ENCODE measurements at regions not wholly inside any gene's neighbourhood (a gene's known extent, or its start where the extent isn't known, plus 50 kb on each side); places are given as distances from the start of the nearest gene placed in this dataset.

DNA sequence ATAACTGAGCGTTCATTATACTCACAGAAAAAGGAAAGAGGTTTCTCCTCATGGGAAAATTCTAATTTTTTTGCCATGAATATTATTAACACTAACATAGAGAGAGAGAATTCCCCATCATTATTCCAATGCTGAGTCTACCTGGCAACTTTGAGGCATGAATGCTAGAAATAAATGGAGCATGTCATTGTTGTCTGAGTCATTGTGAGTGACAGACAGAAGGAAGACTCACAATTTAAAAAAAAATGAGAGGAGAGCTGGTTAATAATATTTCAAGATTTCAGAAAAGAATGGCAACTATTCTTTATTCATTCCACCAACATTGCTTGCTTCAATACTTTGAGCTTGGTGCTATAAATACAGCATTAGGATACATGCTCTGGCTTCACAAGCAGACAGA is 170.4 kb upstream of the HS3ST1 start:
- TF ChIP-seq, protein P1, sequence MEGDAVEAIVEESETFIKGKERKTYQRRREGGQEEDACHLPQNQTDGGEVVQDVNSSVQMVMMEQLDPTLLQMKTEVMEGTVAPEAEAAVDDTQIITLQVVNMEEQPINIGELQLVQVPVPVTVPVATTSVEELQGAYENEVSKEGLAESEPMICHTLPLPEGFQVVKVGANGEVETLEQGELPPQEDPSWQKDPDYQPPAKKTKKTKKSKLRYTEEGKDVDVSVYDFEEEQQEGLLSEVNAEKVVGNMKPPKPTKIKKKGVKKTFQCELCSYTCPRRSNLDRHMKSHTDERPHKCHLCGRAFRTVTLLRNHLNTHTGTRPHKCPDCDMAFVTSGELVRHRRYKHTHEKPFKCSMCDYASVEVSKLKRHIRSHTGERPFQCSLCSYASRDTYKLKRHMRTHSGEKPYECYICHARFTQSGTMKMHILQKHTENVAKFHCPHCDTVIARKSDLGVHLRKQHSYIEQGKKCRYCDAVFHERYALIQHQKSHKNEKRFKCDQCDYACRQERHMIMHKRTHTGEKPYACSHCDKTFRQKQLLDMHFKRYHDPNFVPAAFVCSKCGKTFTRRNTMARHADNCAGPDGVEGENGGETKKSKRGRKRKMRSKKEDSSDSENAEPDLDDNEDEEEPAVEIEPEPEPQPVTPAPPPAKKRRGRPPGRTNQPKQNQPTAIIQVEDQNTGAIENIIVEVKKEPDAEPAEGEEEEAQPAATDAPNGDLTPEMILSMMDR (conservative IDR thresholded peaks at IDR 0.05; ENCODE audit: low read depth in 2 of 2): no peak
- no peak for TF ChIP-seq POLR2AphosphoS5 (IDR thresholded peaks at IDR 0.05; ENCODE audit: low read depth)
- TF ChIP-seq EZH2phosphoT487 (IDR thresholded peaks at IDR 0.05; ENCODE audit: unreplicated experiment): no peak
- no peak for TF ChIP-seq JUNB (IDR thresholded peaks at IDR 0.05; ENCODE audit: unreplicated experiment)
- TF ChIP-seq ZNF331 (CRISPR knock-in tag; IDR thresholded peaks at IDR 0.05; ENCODE audit: low read depth): no peak
- no peak for TF ChIP-seq EZH2 (IDR thresholded peaks at IDR 0.05; ENCODE audit: low read depth, unreplicated experiment)
- TF ChIP-seq, protein P2, sequence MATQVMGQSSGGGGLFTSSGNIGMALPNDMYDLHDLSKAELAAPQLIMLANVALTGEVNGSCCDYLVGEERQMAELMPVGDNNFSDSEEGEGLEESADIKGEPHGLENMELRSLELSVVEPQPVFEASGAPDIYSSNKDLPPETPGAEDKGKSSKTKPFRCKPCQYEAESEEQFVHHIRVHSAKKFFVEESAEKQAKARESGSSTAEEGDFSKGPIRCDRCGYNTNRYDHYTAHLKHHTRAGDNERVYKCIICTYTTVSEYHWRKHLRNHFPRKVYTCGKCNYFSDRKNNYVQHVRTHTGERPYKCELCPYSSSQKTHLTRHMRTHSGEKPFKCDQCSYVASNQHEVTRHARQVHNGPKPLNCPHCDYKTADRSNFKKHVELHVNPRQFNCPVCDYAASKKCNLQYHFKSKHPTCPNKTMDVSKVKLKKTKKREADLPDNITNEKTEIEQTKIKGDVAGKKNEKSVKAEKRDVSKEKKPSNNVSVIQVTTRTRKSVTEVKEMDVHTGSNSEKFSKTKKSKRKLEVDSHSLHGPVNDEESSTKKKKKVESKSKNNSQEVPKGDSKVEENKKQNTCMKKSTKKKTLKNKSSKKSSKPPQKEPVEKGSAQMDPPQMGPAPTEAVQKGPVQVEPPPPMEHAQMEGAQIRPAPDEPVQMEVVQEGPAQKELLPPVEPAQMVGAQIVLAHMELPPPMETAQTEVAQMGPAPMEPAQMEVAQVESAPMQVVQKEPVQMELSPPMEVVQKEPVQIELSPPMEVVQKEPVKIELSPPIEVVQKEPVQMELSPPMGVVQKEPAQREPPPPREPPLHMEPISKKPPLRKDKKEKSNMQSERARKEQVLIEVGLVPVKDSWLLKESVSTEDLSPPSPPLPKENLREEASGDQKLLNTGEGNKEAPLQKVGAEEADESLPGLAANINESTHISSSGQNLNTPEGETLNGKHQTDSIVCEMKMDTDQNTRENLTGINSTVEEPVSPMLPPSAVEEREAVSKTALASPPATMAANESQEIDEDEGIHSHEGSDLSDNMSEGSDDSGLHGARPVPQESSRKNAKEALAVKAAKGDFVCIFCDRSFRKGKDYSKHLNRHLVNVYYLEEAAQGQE (IDR thresholded peaks at IDR 0.05; ENCODE audit: unreplicated experiment): no peak
- TF ChIP-seq CREB1 (CRISPR knock-in tag; IDR thresholded peaks at IDR 0.05; ENCODE audit: low read depth): no peak
- no peak for TF ChIP-seq NANOG (IDR thresholded peaks at IDR 0.05; ENCODE audit: borderline replicate concordance)
- no peak for TF ChIP-seq STAT1 (IDR thresholded peaks at IDR 0.05; ENCODE audit: unreplicated experiment)
- TF ChIP-seq, protein P3, sequence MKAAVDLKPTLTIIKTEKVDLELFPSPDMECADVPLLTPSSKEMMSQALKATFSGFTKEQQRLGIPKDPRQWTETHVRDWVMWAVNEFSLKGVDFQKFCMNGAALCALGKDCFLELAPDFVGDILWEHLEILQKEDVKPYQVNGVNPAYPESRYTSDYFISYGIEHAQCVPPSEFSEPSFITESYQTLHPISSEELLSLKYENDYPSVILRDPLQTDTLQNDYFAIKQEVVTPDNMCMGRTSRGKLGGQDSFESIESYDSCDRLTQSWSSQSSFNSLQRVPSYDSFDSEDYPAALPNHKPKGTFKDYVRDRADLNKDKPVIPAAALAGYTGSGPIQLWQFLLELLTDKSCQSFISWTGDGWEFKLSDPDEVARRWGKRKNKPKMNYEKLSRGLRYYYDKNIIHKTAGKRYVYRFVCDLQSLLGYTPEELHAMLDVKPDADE (IDR thresholded peaks at IDR 0.05): no peak
- TF ChIP-seq, protein P4, sequence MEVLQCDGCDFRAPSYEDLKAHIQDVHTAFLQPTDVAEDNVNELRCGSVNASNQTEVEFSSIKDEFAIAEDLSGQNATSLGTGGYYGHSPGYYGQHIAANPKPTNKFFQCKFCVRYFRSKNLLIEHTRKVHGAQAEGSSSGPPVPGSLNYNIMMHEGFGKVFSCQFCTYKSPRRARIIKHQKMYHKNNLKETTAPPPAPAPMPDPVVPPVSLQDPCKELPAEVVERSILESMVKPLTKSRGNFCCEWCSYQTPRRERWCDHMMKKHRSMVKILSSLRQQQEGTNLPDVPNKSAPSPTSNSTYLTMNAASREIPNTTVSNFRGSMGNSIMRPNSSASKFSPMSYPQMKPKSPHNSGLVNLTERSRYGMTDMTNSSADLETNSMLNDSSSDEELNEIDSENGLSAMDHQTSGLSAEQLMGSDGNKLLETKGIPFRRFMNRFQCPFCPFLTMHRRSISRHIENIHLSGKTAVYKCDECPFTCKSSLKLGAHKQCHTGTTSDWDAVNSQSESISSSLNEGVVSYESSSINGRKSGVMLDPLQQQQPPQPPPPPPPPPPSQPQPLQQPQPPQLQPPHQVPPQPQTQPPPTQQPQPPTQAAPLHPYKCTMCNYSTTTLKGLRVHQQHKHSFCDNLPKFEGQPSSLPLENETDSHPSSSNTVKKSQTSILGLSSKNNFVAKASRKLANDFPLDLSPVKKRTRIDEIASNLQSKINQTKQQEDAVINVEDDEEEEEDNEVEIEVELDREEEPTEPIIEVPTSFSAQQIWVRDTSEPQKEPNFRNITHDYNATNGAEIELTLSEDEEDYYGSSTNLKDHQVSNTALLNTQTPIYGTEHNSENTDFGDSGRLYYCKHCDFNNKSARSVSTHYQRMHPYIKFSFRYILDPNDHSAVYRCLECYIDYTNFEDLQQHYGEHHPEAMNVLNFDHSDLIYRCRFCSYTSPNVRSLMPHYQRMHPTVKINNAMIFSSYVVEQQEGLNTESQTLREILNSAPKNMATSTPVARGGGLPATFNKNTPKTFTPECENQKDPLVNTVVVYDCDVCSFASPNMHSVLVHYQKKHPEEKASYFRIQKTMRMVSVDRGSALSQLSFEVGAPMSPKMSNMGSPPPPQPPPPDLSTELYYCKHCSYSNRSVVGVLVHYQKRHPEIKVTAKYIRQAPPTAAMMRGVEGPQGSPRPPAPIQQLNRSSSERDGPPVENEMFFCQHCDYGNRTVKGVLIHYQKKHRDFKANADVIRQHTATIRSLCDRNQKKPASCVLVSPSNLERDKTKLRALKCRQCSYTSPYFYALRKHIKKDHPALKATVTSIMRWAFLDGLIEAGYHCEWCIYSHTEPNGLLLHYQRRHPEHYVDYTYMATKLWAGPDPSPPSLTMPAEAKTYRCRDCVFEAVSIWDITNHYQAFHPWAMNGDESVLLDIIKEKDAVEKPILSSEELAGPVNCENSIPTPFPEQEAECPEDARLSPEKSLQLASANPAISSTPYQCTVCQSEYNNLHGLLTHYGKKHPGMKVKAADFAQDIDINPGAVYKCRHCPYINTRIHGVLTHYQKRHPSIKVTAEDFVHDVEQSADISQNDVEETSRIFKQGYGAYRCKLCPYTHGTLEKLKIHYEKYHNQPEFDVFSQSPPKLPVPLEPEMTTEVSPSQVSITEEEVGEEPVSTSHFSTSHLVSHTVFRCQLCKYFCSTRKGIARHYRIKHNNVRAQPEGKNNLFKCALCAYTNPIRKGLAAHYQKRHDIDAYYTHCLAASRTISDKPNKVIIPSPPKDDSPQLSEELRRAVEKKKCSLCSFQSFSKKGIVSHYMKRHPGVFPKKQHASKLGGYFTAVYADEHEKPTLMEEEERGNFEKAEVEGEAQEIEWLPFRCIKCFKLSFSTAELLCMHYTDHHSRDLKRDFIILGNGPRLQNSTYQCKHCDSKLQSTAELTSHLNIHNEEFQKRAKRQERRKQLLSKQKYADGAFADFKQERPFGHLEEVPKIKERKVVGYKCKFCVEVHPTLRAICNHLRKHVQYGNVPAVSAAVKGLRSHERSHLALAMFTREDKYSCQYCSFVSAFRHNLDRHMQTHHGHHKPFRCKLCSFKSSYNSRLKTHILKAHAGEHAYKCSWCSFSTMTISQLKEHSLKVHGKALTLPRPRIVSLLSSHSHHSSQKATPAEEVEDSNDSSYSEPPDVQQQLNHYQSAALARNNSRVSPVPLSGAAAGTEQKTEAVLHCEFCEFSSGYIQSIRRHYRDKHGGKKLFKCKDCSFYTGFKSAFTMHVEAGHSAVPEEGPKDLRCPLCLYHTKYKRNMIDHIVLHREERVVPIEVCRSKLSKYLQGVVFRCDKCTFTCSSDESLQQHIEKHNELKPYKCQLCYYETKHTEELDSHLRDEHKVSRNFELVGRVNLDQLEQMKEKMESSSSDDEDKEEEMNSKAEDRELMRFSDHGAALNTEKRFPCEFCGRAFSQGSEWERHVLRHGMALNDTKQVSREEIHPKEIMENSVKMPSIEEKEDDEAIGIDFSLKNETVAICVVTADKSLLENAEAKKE (CRISPR knock-in tag; IDR thresholded peaks at IDR 0.05): no peak
- TF ChIP-seq ZNF114 (CRISPR knock-in tag; IDR thresholded peaks at IDR 0.05): no peak
